Lower lobe of right lung (tissue), 2 donors: ENCODE measurements at regions not wholly inside any gene's neighbourhood (a gene's known extent, or its start where the extent isn't known, plus 50 kb on each side); places are given as distances from the start of the nearest gene placed in this dataset.

Experiments
- ATAC-seq, 2 donors: fragments of 200-7000 bp; cut with Tn5 transposase; one replicate each; pipeline ENCODE4 v1.9.1; 2020 to 2022; ENCODE audit warnings: mild to moderate bottlenecking in 2 of 2, moderate library complexity in 2 of 2
- DNase-seq: peaks from one replicate; pipeline ENCODE4 v3.0.0-alpha.2; 2020
- H3K27ac ChIP-seq: fragments of 200-600 bp; one replicate; pipeline ENCODE4 v1.8.0; 2022
- H3K27me3 ChIP-seq: fragments of 200-600 bp; one replicate; pipeline ENCODE4 v1.8.0; 2022; ENCODE audit warnings: low read depth
- H3K36me3 ChIP-seq: fragments of 200-600 bp; one replicate; pipeline ENCODE4 v1.8.0; 2022; ENCODE audit warnings: mild to moderate bottlenecking
- H3K4me1 ChIP-seq: fragments of 200-600 bp; one replicate; pipeline ENCODE4 v1.8.0; 2022
- H3K4me3 ChIP-seq: fragments of 200-600 bp; one replicate; pipeline ENCODE4 v1.8.0; 2022; ENCODE audit warnings: mild to moderate bottlenecking
- H3K9me3 ChIP-seq: fragments of 200-600 bp; one replicate; pipeline ENCODE4 v1.8.0; 2022
- intact Hi-C: fragments of 100-400 bp; cut with DNase I; formaldehyde crosslinking; loops from one replicate; pipeline ENCODE4 v1.11.0; 2022
- TF ChIP-seq, protein P1 (sequence below): fragments of 200-600 bp; IDR thresholded peaks from one replicate; pipeline ENCODE4 v1.8.0; 2022; ENCODE audit warnings: antibody characterized with exemption, mild to moderate bottlenecking
- donor health status: DM: no; HTN: yes; CAD: no; lungs with severe emphysema.

DNA sequence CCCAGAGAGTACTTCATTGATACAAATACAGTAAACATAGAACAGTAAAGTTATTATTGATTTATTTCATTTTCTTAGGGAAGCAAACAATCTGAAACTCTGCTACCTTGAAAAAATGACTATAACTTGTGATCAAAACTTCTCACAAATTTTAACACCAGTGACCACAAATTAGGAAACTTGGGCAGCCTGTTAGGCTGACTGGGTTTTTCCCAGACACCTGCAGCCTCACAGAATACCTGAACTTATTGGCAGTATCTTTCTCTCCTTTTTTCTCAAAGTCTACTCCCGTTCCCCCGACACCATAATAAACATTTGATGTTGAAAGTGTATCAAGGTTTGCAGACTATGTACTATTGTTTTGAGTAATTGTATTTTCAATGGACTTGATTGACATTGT, 360.5 kb downstream of the LMO7 start:
- no peak overlapping the region for H3K27ac ChIP-seq
- ATAC-seq (no peak), DNase-seq (no peak)
- TF ChIP-seq, protein P1, sequence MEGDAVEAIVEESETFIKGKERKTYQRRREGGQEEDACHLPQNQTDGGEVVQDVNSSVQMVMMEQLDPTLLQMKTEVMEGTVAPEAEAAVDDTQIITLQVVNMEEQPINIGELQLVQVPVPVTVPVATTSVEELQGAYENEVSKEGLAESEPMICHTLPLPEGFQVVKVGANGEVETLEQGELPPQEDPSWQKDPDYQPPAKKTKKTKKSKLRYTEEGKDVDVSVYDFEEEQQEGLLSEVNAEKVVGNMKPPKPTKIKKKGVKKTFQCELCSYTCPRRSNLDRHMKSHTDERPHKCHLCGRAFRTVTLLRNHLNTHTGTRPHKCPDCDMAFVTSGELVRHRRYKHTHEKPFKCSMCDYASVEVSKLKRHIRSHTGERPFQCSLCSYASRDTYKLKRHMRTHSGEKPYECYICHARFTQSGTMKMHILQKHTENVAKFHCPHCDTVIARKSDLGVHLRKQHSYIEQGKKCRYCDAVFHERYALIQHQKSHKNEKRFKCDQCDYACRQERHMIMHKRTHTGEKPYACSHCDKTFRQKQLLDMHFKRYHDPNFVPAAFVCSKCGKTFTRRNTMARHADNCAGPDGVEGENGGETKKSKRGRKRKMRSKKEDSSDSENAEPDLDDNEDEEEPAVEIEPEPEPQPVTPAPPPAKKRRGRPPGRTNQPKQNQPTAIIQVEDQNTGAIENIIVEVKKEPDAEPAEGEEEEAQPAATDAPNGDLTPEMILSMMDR = no peak
- no peaks in the 10 kb centered on the region for H3K9me3 ChIP-seq
- no peaks in the 10 kb centered on the region for H3K4me1 ChIP-seq
- no peaks in the 10 kb centered on the region for H3K36me3 ChIP-seq
- no peak overlapping the region for H3K4me3 ChIP-seq
- H3K27me3 ChIP-seq = no peaks in the 10 kb centered on the region
- intact Hi-C loops = no loop called here

DNA sequence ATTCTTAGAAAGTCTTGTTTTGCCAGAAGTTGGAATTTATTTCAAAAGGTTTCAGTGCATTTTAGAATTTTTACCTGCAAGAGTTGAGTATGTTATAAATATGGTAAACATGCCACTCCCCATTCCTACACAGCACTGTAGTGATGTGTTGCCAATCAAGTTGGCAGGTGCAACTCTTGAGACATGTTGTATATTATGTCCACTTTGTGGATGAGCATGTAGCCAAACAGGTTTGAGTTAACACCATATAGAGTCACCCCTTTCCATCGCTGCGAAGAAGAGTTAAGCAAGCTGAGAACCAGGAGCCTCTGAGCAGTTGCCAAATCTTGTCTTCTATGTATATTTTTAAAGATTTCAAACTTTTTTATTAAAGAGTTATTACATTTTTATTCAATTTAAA, 359.8 kb downstream of the LMO7 start:
- DNase-seq (no peak), ATAC-seq (no peak)
- intact Hi-C loops = no loop called here
- TF ChIP-seq, protein P1 = no peak
- H3K27ac ChIP-seq = no peak overlapping the region
- no peaks in the 10 kb centered on the region for H3K27me3 ChIP-seq
- H3K4me1 ChIP-seq = no peaks in the 10 kb centered on the region
- H3K36me3 ChIP-seq = no peaks in the 10 kb centered on the region
- H3K9me3 ChIP-seq = no peaks in the 10 kb centered on the region
- H3K4me3 ChIP-seq = no peak overlapping the region

DNA sequence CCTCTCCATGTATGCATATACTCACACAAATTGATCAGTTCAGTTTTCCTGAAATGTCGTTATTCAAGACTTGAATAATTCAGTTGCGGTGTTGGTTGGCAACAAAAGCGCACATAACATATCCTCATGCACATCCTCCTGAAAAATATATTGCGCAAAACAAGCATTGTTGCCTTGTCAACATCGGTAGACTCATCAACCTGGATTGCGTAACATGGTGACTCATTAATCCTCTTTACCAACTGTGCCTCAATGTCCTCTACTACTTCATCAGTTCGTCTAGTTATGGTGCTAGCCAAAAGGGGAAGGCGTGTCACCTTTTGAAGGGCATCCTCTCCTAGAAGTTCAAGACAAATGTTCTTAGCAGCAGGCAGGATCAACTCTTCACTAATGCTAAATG, 357.7 kb downstream of the LMO7 start:
- ATAC-seq (no peak), DNase-seq (no peak)
- H3K27ac ChIP-seq = no peak overlapping the region
- H3K4me3 ChIP-seq = no peak overlapping the region
- no peaks in the 10 kb centered on the region for H3K36me3 ChIP-seq
- H3K9me3 ChIP-seq = no peaks in the 10 kb centered on the region
- no peaks in the 10 kb centered on the region for H3K4me1 ChIP-seq
- H3K27me3 ChIP-seq = no peaks in the 10 kb centered on the region
- intact Hi-C loops = no loop called here
- TF ChIP-seq, protein P1 = no peak

DNA sequence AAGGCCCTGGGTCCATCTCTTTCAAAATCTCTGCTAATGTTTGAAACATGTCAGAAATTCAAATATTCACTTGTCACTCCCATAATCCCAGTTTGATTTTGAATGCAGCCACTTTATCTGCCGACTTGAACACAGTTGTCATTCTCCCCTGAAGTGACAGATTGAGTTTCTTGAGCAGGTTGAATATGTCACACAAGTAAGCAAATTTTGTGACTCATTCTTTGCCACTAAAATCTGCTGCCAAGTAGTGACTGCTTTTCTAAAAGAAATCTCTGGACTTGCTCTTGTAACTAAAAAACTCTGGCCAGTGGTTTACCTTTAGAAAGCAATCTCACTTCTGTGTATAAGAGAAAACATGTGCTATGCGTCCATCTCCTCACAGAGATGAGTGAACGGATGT, 357.1 kb downstream of the LMO7 start:
- intact Hi-C loops = no loop called here
- DNase-seq (no peak), ATAC-seq (no peak)
- H3K4me1 ChIP-seq = no peaks in the 10 kb centered on the region
- TF ChIP-seq, protein P1 = no peak
- no peak overlapping the region for H3K4me3 ChIP-seq
- no peaks in the 10 kb centered on the region for H3K36me3 ChIP-seq
- no peak overlapping the region for H3K27ac ChIP-seq
- no peaks in the 10 kb centered on the region for H3K9me3 ChIP-seq
- H3K27me3 ChIP-seq = no peaks in the 10 kb centered on the region

DNA sequence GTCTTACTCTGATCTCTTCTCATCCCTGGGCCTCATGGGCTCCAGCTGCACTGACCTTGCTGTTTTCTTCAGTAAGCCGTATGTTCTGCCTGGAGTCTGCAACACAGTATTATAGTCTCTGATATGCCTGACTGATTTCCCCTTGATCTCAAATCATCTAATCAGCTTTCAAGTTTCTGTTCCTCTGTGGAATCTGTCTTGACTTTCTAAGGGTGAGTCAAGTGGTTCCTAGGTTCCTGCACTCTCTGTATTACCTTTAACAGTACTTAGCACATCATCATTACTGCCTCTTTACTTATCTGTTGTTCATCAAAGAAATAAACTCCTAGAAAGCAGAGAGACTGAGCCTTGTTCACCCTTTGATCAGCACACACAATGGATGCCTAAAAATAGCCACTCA, 350.7 kb downstream of the LMO7 start:
- no peak overlapping the region for H3K27ac ChIP-seq
- DNase-seq (no peak), ATAC-seq (no peak)
- no peaks in the 10 kb centered on the region for H3K36me3 ChIP-seq
- H3K27me3 ChIP-seq = no peaks in the 10 kb centered on the region
- no peaks in the 10 kb centered on the region for H3K9me3 ChIP-seq
- no peaks in the 10 kb centered on the region for H3K4me1 ChIP-seq
- intact Hi-C loops = no loop called here
- TF ChIP-seq, protein P1 = no peak
- no peak overlapping the region for H3K4me3 ChIP-seq

DNA sequence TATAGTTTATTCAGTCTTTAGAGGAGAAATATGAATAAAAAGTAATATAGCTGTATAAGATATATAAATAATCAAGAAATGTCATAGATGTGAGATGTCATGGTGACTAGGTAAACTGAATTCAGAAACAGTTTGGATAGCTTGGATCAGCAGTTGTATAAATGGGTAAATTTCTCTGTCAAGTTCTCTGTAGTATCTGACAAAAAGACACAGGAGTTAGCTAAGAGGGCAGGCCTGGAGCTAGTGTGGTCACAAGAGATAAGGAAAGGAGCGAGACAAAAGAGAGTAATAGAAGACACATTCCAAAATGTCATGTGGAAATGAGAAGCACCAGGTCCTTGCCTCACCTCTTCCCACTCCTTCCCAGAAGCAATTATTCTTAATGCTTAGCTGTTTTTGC, 349.0 kb downstream of the LMO7 start:
- no peak overlapping the region for H3K27ac ChIP-seq
- ATAC-seq = no peak
- TF ChIP-seq, protein P1 = no peak
- no peaks in the 10 kb centered on the region for H3K9me3 ChIP-seq
- no peak for DNase-seq
- H3K27me3 ChIP-seq = no peaks in the 10 kb centered on the region
- H3K4me1 ChIP-seq = no peaks in the 10 kb centered on the region
- H3K36me3 ChIP-seq = no peaks in the 10 kb centered on the region
- intact Hi-C loops = no loop called here
- H3K4me3 ChIP-seq = no peak overlapping the region
